CD4-positive, alpha-beta T cell (primary cell): ENCODE measurements at regions not wholly inside any gene's neighbourhood (a gene's known extent, or its start where the extent isn't known, plus 50 kb on each side); places are given as distances from the start of the nearest gene placed in this dataset.

ENCODE experiments used
- ATAC-seq: fragments of 200-7000 bp; cut with Tn5 transposase; one replicate; pipeline ENCODE4 v1.10.0; 2022; ENCODE audit warnings: mild to moderate bottlenecking; ENCODE audit not compliant: poor library complexity
- CTCF ChIA-PET: fragments of 350-600 bp; sonication (Branson Sonifier 250); formaldehyde crosslinking; loops from one replicate; lab custom pipeline; 2021; ENCODE audit warnings: antibody characterized with exemption, inconsistent platforms; lab: Charles Lee
- POLR2A ChIA-PET: fragments of 350-600 bp; sonication (Branson Sonifier 250); formaldehyde crosslinking; loops from one replicate; lab custom pipeline; 2021; ENCODE audit warnings: antibody characterized with exemption, inconsistent platforms; lab: Charles Lee
- DNase-seq, 14 experiments: peaks; one replicate each; pipeline ENCODE4 v3.0.0-alpha.2; 2013 to 2020; ENCODE audit warnings: mixed read lengths in 2 of 14
- H3K27ac ChIP-seq, 2 donors: one replicate each; pipeline versions ENCODE4 v1.5.1 to v1.7.0; 2013; ENCODE audit warnings: low read length in 2 of 2, low read depth in 1 of 2, mild to moderate bottlenecking in 1 of 2
- H3K27me3 ChIP-seq, 2 experiments: 1 replicate in 1 of 2; 2 replicates in 1 of 2; pipeline versions ENCODE4 v1.6.1 to v1.7.0; 2013; ENCODE audit warnings: low read length in 2 of 2, control low read depth in 1 of 2, mild to moderate bottlenecking in 1 of 2, moderate library complexity in 1 of 2; ENCODE audit not compliant: insufficient read depth in 2 of 2, control insufficient read depth in 1 of 2
- H3K36me3 ChIP-seq: one replicate; pipeline ENCODE4 v1.6.1; 2013; ENCODE audit warnings: low read length, control low read depth; ENCODE audit not compliant: insufficient read depth
- H3K4me1 ChIP-seq: one replicate; pipeline ENCODE4 v1.6.1; 2013; ENCODE audit warnings: low read length, control low read depth; ENCODE audit not compliant: insufficient read depth
- H3K4me3 ChIP-seq: one replicate; pipeline ENCODE4 v1.5.1; 2013; ENCODE audit warnings: mild to moderate bottlenecking, low read length, moderate library complexity
- H3K9me3 ChIP-seq, 2 experiments: 1 replicate in 1 of 2; 2 replicates in 1 of 2; pipeline versions ENCODE4 v1.6.1 to v1.7.0; 2013; ENCODE audit warnings: low read length in 2 of 2, mild to moderate bottlenecking in 2 of 2, control low read depth in 1 of 2, moderate library complexity in 1 of 2; ENCODE audit not compliant: control insufficient read depth in 1 of 2, insufficient read depth in 1 of 2
- H3K27ac Mint-ChIP-seq: one replicate; pipeline ENCODE4 v1.8.0; 2020; ENCODE audit warnings: mixed read lengths
- H3K27me3 Mint-ChIP-seq: one replicate; pipeline ENCODE4 v1.8.0; 2021; ENCODE audit warnings: mixed read lengths
- H3K36me3 Mint-ChIP-seq: one replicate; pipeline ENCODE4 v1.8.0; 2021; ENCODE audit warnings: low read depth, mixed read lengths
- H3K4me1 Mint-ChIP-seq: one replicate; pipeline ENCODE4 v1.8.0; 2021; ENCODE audit warnings: low read depth, mixed read lengths
- H3K4me3 Mint-ChIP-seq: one replicate; pipeline ENCODE4 v1.8.0; 2020; ENCODE audit warnings: mild to moderate bottlenecking, mixed read lengths
- H3K9me3 Mint-ChIP-seq: one replicate; pipeline ENCODE4 v1.8.0; 2020; ENCODE audit warnings: mixed read lengths
- CTCF ChIP-seq: fragments of 200-600 bp; IDR thresholded peaks from one replicate; pipeline ENCODE4 v1.8.0; 2022; ENCODE audit warnings: antibody characterized with exemption, mild to moderate bottlenecking
- intact Hi-C, 2 experiments: fragments of 100-400 bp; cut with DNase I in 1 of 2; cut with micrococcal nuclease in 1 of 2; formaldehyde crosslinking; loops; one replicate each; pipeline versions ENCODE4 v1.15.1 to v1.9.0; 2023 to 2025; cut with DNase I, micrococcal nuclease

- POLR2A ChIA-PET, result no interaction called here
- no peaks in the 10 kb centered on the region for H3K4me1 Mint-ChIP-seq
- H3K4me3 Mint-ChIP-seq, result no peak overlapping the region
- Histone ChIP-seq H3K27ac (no peak overlapping the region), H3K9me3 (no peaks in the 10 kb centered on the region), H3K4me1 (no peaks in the 10 kb centered on the region), H3K4me3 (no peak overlapping the region), H3K27me3 (no peaks in the 10 kb centered on the region), H3K36me3 (no peaks in the 10 kb centered on the region)
- H3K27ac Mint-ChIP-seq, result no peak overlapping the region
- DNase-seq (no peak), ATAC-seq (no peak)
- TF ChIP-seq CTCF, result no peak
- no peaks in the 10 kb centered on the region for H3K36me3 Mint-ChIP-seq
- no peaks in the 10 kb centered on the region for H3K9me3 Mint-ChIP-seq
- CTCF ChIA-PET, result no interaction called here
- H3K27me3 Mint-ChIP-seq, result peaks cover 8% of the 10 kb centered on the region
- intact Hi-C loops, result no loop called here
Measured at GRCh38 chr11:16685914-16686313, 52.5 kb upstream of the C11orf58 start.

- no peak overlapping the region for H3K27ac ChIP-seq
- H3K27me3 ChIP-seq, result no peaks in the 10 kb centered on the region
- no peaks in the 10 kb centered on the region for H3K4me1 Mint-ChIP-seq
- H3K27me3 Mint-ChIP-seq, result peaks cover 25% of the 10 kb centered on the region
- ATAC-seq, result no peak
- no peak for DNase-seq
- H3K36me3 Mint-ChIP-seq, result no peaks in the 10 kb centered on the region
- no peak overlapping the region for H3K27ac Mint-ChIP-seq
- ChIA-PET CTCF (no interaction called here), POLR2A (no interaction called here)
- no peaks in the 10 kb centered on the region for H3K36me3 ChIP-seq
- TF ChIP-seq CTCF, result no peak
- intact Hi-C loops, result loop anchor here in 1 of 2 experiments (5.0 kb wide), 1 partner anchor 1091 kb away; no protein-coding TSS in a partner anchor
- peaks cover 7% of the 10 kb centered on the region for H3K9me3 Mint-ChIP-seq
- no peak overlapping the region for H3K4me3 ChIP-seq
- H3K4me1 ChIP-seq, result no peaks in the 10 kb centered on the region
- H3K9me3 ChIP-seq, result peaks cover 0 to 5% of the 10 kb centered on the region in 2 experiments
- no peak overlapping the region for H3K4me3 Mint-ChIP-seq
Measured at GRCh38 chr11:16678466-16679116, 59.9 kb upstream of the C11orf58 start.

GRCh38 chr11:16669799-16670415, 68.5 kb upstream of the C11orf58 start:
- Mint-ChIP-seq H3K36me3 (no peaks in the 10 kb centered on the region), H3K9me3 (peaks cover 9% of the 10 kb centered on the region), H3K27me3 (peaks cover 16% of the 10 kb centered on the region), H3K4me3 (no peak overlapping the region), H3K4me1 (no peaks in the 10 kb centered on the region), H3K27ac (no peak overlapping the region)
- H3K9me3 ChIP-seq, result peaks cover 3 to 10% of the 10 kb centered on the region in 2 experiments
- no peaks in the 10 kb centered on the region for H3K4me1 ChIP-seq
- DNase-seq (no peak), ATAC-seq (no peak)
- peaks cover 0 to 3% of the 10 kb centered on the region in 2 experiments for H3K27me3 ChIP-seq
- H3K27ac ChIP-seq, result no peak overlapping the region
- intact Hi-C loops, result no loop called here
- ChIA-PET POLR2A (no interaction called here), CTCF (no interaction called here)
- TF ChIP-seq CTCF, result no peak
- no peak overlapping the region for H3K4me3 ChIP-seq
- no peaks in the 10 kb centered on the region for H3K36me3 ChIP-seq
